ENCODE measurements at regions not wholly inside any gene's neighbourhood (a gene's known extent, or its start where the extent isn't known, plus 50 kb on each side); places are given as distances from the start of the nearest gene placed in this dataset.

DNA sequence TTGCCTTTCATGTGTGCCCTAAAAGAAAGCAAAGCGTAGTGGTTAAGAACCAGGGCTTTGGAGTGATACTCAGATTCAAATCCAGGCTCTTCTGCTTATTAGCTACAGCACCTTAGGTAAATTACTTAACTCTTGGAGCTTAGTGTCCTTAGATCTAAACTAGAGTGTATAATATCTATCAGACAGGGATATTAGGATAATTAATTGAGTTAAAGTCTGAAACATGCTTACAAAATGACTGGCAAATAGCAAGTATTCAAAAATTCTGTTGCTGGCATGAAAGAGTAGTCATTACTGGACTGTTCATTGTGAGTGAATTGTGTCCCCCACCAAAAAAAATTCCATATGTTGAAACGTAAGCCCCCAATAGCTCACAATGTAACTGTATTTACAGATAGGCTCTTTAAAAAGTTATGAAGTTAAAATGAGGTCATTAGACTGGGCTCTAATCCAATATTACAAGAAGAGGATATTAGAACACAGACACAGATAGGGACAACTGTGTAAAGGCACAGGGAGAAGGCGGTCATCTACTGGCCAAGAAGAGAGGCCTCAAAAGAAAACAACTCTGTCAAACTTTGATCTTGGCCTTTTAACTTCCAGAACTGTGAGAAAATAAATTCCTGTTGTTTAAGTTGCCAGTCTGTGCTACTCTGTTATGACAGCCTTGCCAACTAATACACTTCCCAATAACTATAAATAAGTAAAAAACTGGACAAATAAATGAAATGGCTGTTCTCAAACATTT is 60.4 kb upstream of the LRRC3B start:
- no peaks in the 10 kb centered on the region for H3K4me1 Mint-ChIP-seq (ENCODE audit: unreplicated experiment)
- H3K27ac Mint-ChIP-seq, result no peak overlapping the region
- H3K36me3 Mint-ChIP-seq, result no peaks in the 10 kb centered on the region
- peaks cover 3% of the 10 kb centered on the region for H3K27me3 Mint-ChIP-seq
- no peak for DNase-seq (ENCODE audit: extremely low spot score, unreplicated experiment)
- no peaks in the 10 kb centered on the region for H3K9me3 Mint-ChIP-seq
- TF ChIP-seq, protein P1, sequence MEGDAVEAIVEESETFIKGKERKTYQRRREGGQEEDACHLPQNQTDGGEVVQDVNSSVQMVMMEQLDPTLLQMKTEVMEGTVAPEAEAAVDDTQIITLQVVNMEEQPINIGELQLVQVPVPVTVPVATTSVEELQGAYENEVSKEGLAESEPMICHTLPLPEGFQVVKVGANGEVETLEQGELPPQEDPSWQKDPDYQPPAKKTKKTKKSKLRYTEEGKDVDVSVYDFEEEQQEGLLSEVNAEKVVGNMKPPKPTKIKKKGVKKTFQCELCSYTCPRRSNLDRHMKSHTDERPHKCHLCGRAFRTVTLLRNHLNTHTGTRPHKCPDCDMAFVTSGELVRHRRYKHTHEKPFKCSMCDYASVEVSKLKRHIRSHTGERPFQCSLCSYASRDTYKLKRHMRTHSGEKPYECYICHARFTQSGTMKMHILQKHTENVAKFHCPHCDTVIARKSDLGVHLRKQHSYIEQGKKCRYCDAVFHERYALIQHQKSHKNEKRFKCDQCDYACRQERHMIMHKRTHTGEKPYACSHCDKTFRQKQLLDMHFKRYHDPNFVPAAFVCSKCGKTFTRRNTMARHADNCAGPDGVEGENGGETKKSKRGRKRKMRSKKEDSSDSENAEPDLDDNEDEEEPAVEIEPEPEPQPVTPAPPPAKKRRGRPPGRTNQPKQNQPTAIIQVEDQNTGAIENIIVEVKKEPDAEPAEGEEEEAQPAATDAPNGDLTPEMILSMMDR (conservative IDR thresholded peaks at IDR 0.05), result no peak
- no peak overlapping the region for H3K4me3 Mint-ChIP-seq

Measured in type B pancreatic cell (in vitro differentiated cells).